Lower lobe of right lung (tissue), 2 donors: ENCODE measurements at regions not wholly inside any gene's neighbourhood (a gene's known extent, or its start where the extent isn't known, plus 50 kb on each side); places are given as distances from the start of the nearest gene placed in this dataset.

ENCODE experiments used
- ATAC-seq, 2 donors: fragments of 200-7000 bp; cut with Tn5 transposase; one replicate each; pipeline ENCODE4 v1.9.1; 2020 to 2022; ENCODE audit warnings: mild to moderate bottlenecking in 2 of 2, moderate library complexity in 2 of 2
- DNase-seq: peaks from one replicate; pipeline ENCODE4 v3.0.0-alpha.2; 2020
- H3K27ac ChIP-seq: fragments of 200-600 bp; one replicate; pipeline ENCODE4 v1.8.0; 2022
- H3K27me3 ChIP-seq: fragments of 200-600 bp; one replicate; pipeline ENCODE4 v1.8.0; 2022; ENCODE audit warnings: low read depth
- H3K36me3 ChIP-seq: fragments of 200-600 bp; one replicate; pipeline ENCODE4 v1.8.0; 2022; ENCODE audit warnings: mild to moderate bottlenecking
- H3K4me1 ChIP-seq: fragments of 200-600 bp; one replicate; pipeline ENCODE4 v1.8.0; 2022
- H3K4me3 ChIP-seq: fragments of 200-600 bp; one replicate; pipeline ENCODE4 v1.8.0; 2022; ENCODE audit warnings: mild to moderate bottlenecking
- H3K9me3 ChIP-seq: fragments of 200-600 bp; one replicate; pipeline ENCODE4 v1.8.0; 2022
- intact Hi-C: fragments of 100-400 bp; cut with DNase I; formaldehyde crosslinking; loops from one replicate; pipeline ENCODE4 v1.11.0; 2022
- TF ChIP-seq, protein P1 (sequence below): fragments of 200-600 bp; IDR thresholded peaks from one replicate; pipeline ENCODE4 v1.8.0; 2022; ENCODE audit warnings: antibody characterized with exemption, mild to moderate bottlenecking
- donor health status: DM: no; HTN: yes; CAD: no; lungs with severe emphysema.

DNA sequence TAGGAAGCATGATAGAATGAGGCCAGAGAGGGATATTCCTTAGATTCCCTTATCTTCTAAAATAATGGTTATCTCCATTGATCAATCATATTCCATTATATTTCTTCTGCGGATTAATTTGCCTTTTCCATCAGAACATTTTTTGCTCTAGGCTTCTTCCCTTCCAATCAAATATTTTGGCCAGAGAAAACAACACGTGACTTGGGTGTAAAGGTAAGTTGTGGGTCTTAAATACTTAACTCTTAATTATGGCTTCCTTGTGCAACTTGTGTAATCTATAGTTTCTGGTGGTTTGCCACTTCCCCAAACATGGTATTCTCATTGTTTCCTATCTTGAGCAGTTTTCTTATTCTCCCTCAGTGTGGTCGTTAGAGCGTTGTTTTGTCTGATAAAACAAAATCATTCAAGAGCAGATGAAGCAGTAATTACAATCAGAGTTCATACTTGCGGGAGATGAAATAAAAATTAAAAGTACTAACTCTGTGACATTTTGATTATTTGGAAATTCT, 889.3 kb downstream of the MAT2B start:
- DNase-seq (no peak), ATAC-seq (no peak)
- Histone ChIP-seq H3K4me3 (no peak overlapping the region), H3K27ac (no peak overlapping the region), H3K4me1 (no peaks in the 10 kb centered on the region), H3K36me3 (no peaks in the 10 kb centered on the region), H3K27me3 (no peaks in the 10 kb centered on the region), H3K9me3 (no peaks in the 10 kb centered on the region)
- intact Hi-C loops, result no loop called here
- TF ChIP-seq, protein P1, sequence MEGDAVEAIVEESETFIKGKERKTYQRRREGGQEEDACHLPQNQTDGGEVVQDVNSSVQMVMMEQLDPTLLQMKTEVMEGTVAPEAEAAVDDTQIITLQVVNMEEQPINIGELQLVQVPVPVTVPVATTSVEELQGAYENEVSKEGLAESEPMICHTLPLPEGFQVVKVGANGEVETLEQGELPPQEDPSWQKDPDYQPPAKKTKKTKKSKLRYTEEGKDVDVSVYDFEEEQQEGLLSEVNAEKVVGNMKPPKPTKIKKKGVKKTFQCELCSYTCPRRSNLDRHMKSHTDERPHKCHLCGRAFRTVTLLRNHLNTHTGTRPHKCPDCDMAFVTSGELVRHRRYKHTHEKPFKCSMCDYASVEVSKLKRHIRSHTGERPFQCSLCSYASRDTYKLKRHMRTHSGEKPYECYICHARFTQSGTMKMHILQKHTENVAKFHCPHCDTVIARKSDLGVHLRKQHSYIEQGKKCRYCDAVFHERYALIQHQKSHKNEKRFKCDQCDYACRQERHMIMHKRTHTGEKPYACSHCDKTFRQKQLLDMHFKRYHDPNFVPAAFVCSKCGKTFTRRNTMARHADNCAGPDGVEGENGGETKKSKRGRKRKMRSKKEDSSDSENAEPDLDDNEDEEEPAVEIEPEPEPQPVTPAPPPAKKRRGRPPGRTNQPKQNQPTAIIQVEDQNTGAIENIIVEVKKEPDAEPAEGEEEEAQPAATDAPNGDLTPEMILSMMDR, result no peak

DNA sequence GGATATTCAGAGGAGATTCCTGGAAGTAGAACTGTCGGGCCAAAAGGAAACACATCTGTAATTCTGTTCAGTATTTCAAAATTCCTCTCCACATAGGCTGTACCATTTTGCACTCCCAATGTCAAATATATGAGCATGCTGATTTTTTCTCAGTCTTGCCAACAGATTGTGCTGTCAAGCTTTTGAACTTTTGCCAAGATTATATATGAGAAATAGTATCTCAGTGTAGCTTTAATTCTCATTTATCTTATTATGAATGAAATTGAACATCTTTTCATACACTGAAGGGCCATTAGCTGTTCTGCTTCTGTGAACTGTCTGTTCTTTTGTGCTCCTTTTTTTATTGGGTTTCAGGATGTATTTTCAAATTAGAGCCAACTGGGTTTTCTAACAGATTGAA, 907.1 kb downstream of the MAT2B start:
- Histone ChIP-seq H3K4me3 (no peak overlapping the region), H3K27me3 (no peaks in the 10 kb centered on the region), H3K4me1 (no peaks in the 10 kb centered on the region), H3K36me3 (no peaks in the 10 kb centered on the region), H3K27ac (no peak overlapping the region), H3K9me3 (no peaks in the 10 kb centered on the region)
- DNase-seq (no peak), ATAC-seq (no peak)
- intact Hi-C loops, result no loop called here
- TF ChIP-seq, protein P1, result no peak

DNA sequence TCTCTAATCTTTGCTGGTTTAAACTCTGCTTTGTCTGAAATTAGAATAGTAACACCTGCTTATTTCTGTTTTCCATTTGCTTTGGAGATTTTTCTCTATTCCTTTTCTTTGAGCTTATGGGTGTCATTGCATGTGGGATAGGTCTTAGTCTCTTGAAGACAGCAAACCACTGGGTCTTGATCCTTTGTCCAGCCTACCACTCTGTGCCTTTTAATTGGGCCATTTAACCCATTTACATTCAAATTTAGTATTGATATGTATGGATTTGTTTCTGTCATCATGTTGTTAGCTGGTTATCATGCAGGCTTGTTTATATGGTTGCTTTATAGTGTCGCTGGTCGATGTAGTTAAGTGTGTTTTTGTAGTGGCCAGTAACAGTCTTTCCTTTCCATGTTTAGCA, 914.7 kb downstream of the MAT2B start:
- Histone ChIP-seq H3K36me3 (no peaks in the 10 kb centered on the region), H3K9me3 (peaks cover 25% of the 10 kb centered on the region), H3K4me1 (no peaks in the 10 kb centered on the region), H3K27me3 (no peaks in the 10 kb centered on the region), H3K27ac (no peak overlapping the region), H3K4me3 (no peak overlapping the region)
- TF ChIP-seq, protein P1, result no peak
- intact Hi-C loops, result no loop called here
- ATAC-seq (no peak), DNase-seq (no peak)

DNA sequence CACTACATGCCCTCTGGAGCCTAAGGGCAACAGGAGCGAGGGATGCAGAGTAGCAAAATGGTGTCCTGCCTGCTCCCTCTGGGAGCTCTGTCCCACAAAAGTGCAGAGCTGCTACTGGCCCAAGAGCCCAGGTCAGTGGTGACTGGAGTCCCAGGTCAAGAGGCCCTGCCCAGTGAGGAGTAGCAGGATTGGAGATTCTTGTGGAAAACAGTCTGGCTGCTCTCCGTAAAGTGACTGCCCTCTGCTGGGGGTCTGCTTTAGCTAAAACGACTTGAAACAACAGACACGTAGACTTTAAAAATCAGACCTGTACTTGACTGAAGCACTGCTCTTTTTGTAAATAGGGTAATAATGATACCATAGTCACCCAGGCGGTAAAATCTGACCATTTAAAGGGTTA, 917.0 kb downstream of the MAT2B start:
- H3K36me3 ChIP-seq, result no peaks in the 10 kb centered on the region
- no peak for ATAC-seq
- no peaks in the 10 kb centered on the region for H3K4me1 ChIP-seq
- DNase-seq, result no peak
- peaks cover 25% of the 10 kb centered on the region for H3K9me3 ChIP-seq
- H3K27me3 ChIP-seq, result no peaks in the 10 kb centered on the region
- H3K27ac ChIP-seq, result no peak overlapping the region
- intact Hi-C loops, result no loop called here
- TF ChIP-seq, protein P1, result no peak
- no peak overlapping the region for H3K4me3 ChIP-seq

DNA sequence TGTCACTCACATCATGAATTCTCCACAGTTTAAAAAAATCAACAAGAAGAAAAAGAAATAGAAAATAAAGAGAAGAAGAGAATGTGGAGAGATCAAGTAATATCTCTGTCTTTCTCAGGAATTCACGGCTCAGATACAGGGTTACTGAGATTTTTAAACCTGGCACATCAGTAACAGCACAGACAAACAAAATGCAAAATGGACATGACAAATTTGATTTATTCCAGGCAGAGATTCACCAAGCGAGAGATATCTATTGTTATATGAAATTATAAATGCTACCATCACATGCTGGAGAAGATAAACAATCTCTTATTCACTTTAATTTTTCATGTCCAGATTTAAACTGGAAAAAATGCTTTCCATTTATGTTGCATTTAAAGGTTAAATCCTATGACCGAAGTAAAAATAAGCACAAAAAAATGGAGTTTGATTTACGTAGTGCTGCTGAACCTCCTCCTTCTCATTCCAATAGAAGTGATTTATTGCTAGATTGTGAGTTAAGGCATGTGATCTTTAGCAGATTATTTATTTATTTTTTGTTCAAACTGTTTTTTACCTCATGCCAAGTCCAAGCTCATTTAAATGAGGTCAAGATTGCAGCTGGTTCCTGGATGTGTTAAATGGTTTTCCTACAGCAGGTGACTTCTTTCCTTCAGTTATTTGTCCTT, 926.4 kb downstream of the MAT2B start:
- no peaks in the 10 kb centered on the region for H3K27me3 ChIP-seq
- TF ChIP-seq, protein P1, result no peak
- H3K36me3 ChIP-seq, result no peaks in the 10 kb centered on the region
- ATAC-seq, result no peak
- H3K4me3 ChIP-seq, result no peak overlapping the region
- H3K9me3 ChIP-seq, result no peaks in the 10 kb centered on the region
- DNase-seq, result no peak
- no peaks in the 10 kb centered on the region for H3K4me1 ChIP-seq
- H3K27ac ChIP-seq, result no peak overlapping the region
- intact Hi-C loops, result no loop called here
